H4 (cell line): ENCODE measurements at regions not wholly inside any gene's neighbourhood (a gene's known extent, or its start where the extent isn't known, plus 50 kb on each side); places are given as distances from the start of the nearest gene placed in this dataset.
"Not testable (repeated sequence)": the region's sequence is repeated elsewhere in the genome, so short reads cannot be mapped to it uniquely, and the experiment has no call there.

ENCODE experiments used
- DNase-seq: peaks from one replicate; pipeline ENCODE4 v3.0.0-alpha.2; 2015; ENCODE audit warnings: low spot score

DNA sequence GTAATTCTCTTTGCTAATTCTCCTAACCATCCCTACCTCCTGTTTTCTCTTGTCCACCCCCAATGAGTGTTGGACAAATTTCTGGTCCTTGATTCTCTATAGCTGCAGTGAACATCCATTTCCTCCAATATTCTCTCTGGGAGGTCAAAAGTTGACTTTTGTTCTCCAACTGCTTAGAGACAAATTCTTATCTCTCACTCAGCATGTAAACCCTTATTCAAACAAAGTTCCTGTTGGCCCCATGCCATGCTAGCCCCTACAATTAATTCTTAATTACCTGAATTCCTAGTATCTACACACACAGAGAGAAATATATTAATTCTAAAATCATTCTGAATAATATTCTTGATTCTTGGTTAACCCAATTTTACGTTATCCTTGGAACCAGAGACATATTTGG is 472.9 kb upstream of the ACTBL2 start:
- no peak for DNase-seq

GRCh38 chr5:57953792-57954191 is 471.2 kb upstream of the ACTBL2 start:
- DNase-seq = no peak

DNA sequence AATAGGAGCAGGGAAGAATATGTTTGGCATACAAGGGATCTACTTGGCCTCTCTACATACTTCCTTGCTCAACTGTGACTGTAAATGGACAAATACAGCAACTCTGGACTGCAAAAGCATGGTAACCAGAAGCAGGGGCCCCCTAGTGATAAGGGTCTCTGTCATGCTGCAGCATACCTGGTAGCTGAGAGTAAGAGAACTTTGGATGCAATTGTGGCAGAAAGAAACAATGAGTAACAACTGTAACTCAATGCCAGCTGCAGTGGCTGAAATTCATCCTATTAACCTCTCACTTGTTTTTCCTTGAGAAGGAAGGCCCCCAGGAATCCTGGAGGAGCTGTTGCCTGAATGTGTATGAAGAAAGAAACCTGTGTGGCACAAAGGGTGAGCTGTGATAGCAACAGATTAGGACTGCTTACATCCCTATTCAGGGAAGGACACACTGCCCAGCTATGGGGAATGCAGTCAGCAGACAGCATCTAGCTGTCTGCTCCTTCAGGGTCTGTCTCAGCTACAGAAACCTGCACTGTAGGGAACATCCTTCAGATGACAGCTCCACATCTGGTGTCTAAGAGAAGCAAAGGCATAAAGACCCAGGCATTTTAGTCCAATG is 468.1 kb upstream of the ACTBL2 start:
- no peak for DNase-seq

DNA sequence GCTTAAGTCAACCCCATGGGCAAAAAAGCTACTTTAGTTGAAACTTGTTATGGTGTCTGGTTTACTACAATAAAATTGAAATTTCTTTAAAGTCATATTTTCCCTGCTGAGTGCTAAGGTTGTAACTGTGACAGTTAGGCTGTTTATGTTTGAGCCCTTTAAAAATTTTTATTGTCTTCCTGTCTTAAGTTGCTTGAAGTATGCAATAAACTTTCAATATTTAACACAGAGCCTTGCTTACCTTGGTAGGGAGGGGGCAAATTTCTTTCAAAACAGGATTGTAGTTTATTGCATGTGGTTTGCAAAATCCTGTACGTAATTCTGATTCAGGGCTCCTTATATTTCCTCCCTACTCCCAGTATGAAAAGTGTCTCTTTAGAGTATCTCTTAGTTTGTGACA is 465.5 kb upstream of the ACTBL2 start:
- DNase-seq = no peak

GRCh38 chr5:57947181-57947580 is 464.6 kb upstream of the ACTBL2 start:
- DNase-seq = no peak

DNA sequence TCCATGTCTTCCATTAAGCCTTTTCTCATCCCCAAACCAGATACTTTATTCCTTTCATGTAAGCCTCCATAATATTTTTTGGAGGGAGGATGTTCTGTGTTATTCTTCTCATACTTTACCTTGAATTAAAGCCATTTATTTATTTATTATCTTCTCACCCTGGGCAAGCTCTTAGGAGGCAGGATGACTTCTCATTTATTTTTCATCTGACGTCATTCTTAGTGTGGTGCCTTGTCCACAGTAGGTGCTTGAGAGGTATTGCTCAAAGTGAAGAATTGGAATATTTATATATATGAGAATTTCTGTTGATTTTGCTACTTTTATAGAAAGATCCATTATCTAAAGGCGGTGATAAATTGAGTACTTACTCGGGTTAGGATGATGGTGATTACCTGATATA is 458.3 kb upstream of the ACTBL2 start:
- DNase-seq = no peak

DNA sequence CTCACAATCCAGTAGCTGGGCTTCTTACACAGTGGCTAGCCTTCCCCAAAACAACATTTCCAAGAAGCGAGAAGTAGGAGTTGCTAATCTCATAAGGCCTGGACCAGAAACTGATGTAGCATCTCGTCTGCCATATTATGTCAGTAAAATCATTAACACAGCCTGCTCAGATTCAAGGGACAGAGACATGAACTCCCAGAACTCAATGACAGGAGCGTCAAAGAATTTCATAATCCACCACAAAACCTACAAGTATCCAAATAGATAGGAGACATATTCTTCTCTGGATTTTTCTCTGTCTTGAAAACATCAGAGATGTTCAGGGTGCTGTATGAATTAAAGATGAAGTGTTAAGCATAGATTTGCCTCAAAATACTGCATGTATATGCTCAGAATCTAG is 457.6 kb upstream of the ACTBL2 start:
- no peak for DNase-seq

DNA sequence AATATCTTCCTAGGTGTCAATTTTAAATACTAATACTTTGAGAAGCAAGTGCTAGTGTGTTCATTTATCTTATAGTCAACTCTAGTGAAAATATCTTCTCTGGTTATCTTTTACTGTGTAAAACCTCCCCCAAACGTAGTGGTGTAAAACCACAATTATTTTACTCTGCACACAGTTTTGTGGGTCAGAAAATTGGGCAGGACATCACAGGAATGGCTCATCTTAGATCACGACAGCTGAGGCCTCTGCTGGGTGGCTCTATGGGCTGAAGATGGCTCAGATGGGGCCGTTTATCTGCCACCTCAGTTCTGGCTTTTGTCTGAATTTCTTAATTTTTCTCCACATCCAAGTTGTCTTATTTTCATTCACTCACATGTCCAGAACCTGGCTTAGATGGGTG is 457.2 kb upstream of the ACTBL2 start:
- DNase-seq = no peak

DNA sequence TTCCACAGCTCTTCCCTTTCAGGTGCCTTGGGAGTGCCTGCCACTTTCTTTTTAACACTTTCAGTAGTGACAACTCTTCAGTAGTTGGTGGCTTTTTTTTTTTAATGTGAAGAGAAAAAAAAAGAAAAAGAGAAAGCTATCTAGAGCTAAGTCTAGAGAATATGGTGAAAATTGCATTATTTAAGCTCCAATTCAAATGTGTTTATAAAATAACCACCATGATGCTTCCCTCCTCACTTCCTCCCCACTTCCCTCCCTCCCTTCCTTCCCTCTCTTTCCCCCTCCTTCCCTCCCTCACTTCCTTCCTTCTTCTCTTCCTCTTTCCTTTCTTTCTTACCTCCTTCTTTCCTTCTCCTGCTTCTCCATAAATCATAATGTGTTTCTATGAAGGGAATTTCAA is 456.7 kb upstream of the ACTBL2 start:
- DNase-seq = no peak

GRCh38 chr5:57938174-57938557 is 455.6 kb upstream of the ACTBL2 start:
- no peak for DNase-seq

- no peak for DNase-seq
Observed at GRCh38 chr5:57937501-57938173, 455.0 kb upstream of the ACTBL2 start.

GRCh38 chr5:57937025-57937424 is 454.4 kb upstream of the ACTBL2 start:
- DNase-seq = no peak

GRCh38 chr5:57932761-57933160 is 450.1 kb upstream of the ACTBL2 start:
- DNase-seq = no peak

GRCh38 chr5:57931807-57932206 is 449.2 kb upstream of the ACTBL2 start:
- no peak for DNase-seq

GRCh38 chr5:57931352-57931751 is 448.7 kb upstream of the ACTBL2 start:
- no peak for DNase-seq

GRCh38 chr5:57929271-57929670 is 446.7 kb upstream of the ACTBL2 start:
- no peak for DNase-seq

DNA sequence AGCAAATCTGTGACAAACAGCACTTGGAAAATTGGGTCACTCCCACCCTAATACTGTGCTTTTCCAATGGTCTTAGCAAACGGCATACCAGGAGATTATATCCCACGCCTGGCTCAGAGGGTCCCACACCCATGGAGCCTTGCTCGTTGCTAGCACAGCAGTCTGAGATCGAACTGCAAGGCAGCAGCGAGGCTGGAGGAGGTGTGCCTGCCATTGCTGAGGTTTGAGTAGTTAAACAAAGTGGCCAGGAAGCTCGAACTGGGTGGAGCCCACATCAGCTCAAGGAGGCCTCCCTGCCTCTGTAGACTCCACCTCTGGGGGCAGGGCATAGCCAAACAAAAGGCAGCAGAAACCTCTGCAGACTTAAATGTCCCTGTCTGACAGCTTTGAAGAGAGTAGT is 440.5 kb upstream of the ACTBL2 start:
- not testable (repeated sequence) for DNase-seq

DNA sequence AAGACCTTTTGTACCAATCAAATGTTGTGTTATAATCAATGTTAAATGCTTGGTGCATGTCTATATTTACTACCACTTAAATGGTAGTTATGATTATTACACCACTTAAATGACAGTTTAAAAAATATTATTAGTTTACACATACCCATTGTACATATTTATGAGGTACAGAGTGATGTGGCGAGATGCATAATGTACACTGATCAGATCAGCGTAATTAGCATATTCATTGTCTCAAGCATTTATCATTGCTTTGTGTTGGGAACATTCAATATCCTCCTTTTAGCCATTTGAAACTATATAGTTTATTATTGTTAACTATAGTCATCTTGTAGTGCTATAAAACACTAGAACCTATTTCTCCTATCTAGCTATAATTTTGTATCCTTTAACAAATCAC is 434.4 kb upstream of the ACTBL2 start:
- no peak for DNase-seq

- no peak for DNase-seq
Observed at GRCh38 chr5:57915536-57915935, 432.9 kb upstream of the ACTBL2 start.

- no peak for DNase-seq
Observed at GRCh38 chr5:57911438-57911837, 428.8 kb upstream of the ACTBL2 start.

- DNase-seq = no peak
Observed at GRCh38 chr5:57906671-57907070, 424.1 kb upstream of the ACTBL2 start.

DNA sequence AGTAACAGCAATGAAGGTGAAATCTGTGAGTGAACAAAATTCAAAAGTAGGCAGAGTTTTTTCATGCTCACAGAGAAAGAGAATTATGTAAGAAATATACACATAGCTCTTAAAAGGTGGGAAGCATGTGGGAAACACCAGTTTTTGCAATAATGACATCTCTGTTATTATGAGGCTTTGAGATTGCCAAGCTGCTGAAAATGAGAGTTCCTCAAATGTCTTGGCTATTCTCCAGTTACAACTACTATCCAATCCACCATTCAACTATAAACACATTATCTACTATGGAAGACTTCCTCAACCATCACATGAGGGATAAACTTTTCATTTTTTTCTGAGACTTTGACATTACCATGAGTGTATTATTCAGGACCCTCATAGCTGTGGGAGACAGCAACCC is 420.8 kb upstream of the ACTBL2 start:
- DNase-seq = no peak

- no peak for DNase-seq
Observed at GRCh38 chr5:57902095-57902494, 419.5 kb upstream of the ACTBL2 start.

GRCh38 chr5:57900381-57900944 is 417.9 kb upstream of the ACTBL2 start:
- no peak for DNase-seq
